NOMO-1 (cell line): ENCODE measurements at regions not wholly inside any gene's neighbourhood (a gene's known extent, or its start where the extent isn't known, plus 50 kb on each side); places are given as distances from the start of the nearest gene placed in this dataset.

ENCODE experiments used
- DNase-seq, 2 experiments: peaks; one replicate each; lab custom pipeline; 2025; ENCODE audit not compliant: unreplicated experiment in 2 of 2; lab: John Stamatoyannopoulos, UW

DNA sequence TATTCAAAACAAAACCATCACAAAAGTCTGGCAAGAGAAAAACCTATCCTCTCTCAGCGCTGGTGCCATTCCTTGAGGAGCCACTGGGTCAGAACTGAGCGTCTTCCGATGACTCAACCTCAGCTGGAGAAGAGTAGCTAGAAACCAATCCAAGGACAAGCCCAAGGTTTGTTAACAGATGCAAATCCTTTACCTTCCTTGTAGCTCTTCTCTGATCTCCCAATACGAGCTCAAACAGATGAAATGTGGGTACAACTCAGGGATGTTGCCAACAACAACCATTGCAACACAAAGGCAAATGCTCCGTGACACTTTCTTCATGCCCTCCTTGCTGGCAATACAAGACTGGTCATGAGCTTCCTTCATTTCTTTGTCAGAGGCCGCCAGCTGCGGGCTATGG, 337.1 kb downstream of the SIPA1L2 start:
- DNase-seq = peak in 1 of 2 experiments; percentile 65

DNA sequence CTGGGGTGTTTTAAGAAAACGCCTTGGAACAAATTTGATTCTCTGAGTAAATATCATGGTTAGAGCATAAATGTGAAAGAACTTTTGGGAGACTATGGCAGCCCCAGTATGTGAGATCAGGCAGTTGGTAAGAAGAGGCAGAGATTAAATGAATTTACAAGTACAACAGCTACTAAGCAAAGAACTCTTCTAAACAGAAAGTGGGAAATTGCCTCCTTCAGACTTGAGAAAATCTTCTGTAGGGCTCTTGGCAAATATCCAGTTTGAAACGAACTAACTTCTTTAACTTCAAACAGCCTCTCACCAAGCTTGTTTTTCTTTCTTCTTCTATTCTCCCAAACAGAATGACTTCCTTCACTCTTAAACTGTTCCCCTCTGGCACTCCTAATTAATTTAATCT, 337.7 kb downstream of the SIPA1L2 start:
- no peak for DNase-seq

DNA sequence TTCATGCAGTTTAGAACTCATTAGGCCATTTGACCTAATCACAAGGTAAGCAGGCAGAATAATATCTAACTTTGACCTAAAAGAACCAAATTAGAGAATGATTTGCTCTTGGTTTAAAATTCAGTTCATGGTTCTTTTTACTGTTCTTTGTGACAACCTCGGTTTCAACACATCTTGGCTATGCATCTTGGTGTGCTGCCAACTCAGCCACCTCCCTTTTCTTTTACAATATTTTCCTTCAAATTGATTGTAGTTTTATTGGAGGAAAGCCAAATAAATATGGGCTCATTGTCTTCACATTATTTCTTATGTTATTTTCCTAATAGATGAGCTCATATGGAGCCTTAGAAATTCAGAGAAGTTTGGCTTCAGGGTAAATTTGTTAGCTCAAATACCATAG, 338.3 kb downstream of the SIPA1L2 start:
- no peak for DNase-seq

DNA sequence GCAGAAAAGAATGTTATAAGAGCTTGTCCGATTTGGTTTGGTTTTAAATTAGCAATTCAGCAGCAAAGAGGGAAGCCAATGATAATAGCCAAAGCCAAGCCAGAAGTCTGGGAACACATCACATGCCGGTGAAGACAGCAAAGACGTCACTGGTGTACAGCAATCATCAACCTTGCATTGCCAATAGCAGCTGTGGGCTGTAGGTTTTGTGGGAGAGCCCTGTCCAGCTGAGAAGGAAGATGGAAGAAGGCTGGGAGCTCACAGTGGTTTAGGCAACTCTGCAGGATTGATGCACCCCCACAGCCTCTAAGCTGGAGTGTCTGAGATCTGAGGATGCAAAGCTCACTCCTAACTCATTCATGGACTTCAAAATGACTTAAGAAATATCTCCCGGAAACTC, 338.7 kb downstream of the SIPA1L2 start:
- no peak for DNase-seq

DNA sequence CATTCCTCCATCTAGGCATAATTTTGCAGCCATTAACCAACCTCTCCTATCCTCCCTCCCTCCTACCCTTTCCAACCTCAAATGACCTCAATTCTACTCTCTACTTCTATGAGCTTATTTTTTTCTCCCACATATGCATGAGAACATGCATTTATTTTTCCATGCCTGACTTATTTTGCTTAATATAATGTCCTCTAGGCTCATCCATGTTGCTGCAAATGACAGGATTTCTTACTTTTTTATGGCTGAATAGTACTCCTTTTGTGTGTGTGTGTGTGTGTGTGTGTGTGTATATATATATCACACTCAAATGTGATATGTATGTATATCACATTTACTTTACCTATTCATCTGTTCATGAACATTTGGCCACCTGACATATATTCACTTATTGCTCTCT, 339.4 kb downstream of the SIPA1L2 start:
- no peak for DNase-seq

DNA sequence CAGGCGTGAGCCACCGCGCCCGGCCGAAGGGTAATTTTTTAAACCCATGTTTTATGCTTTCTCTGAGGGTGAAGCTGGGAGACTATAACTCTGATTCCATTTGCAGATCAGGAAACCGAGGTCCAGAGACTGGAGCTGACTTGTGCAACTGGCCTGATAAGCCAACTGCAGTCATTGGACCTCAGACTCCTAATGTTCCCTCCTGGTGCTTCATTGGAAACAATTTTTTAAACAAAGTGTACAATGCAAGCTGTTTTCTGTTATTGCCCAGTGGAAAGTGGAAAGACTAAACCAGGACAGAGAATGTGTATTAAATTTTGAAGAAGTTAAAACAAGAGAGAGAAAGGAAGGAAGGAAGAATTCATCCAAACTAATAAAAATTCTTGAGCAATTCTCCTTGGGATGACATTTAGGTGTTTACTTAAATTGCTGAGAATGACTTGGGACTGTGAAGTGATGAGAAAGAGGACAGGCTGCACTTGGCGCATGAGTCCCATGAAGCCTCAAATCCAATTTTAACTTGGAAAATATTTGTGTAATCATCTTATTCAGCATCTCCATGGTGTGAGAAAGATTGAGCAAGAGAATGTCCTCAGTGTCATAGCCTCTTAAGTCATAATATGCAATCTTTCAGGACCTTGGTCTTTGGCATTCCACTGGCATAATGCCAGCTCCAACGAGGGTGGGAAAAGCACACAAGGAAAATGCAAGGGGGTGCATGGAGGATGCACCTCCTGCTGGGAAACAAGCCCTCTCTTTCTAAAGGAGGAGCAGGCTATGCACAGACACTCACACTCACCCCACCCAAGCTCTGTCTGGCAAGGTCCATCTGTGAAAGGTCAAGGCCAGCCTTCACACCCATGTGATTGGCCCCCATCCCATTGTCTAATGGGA, 342.0 kb downstream of the SIPA1L2 start:
- DNase-seq = no peak

DNA sequence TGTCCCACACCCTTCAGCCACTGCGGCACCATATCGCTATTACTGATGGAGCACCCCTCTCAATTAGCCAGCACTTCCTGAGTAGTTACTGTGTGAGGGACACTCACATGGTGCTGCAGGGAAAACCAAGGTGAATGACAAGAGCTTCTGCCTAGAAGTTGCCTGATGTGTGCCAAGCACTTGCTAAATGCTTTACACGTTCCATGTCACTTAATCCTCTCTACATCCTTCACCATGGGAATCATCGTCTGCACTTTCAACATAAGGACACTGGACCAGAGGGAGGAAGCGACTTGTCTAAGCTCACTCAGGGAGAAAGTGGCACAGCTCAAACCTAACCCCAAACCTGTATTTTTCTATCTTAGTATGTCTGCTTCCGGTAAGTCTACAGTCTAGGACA, 344.8 kb downstream of the SIPA1L2 start:
- DNase-seq = no peak

DNA sequence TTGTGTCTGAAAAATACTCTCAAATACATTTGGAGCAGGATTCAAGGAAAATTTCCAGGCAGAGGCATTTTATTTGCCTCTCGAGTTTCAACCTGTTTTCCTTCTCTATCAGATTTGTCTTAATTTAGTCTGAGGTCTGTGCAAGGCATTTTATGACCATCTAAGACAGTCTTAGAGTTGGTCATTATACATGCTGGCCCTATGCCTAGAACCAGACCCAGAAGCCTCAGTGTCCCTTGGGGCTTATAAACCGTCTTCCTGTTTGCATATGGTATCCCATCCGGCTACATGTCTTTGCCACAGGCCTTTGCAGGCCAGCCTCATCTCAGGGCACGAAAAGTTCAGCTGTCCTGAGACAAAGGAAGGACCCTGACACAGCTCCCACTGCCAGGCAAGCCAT, 346.1 kb downstream of the SIPA1L2 start:
- no peak for DNase-seq

DNA sequence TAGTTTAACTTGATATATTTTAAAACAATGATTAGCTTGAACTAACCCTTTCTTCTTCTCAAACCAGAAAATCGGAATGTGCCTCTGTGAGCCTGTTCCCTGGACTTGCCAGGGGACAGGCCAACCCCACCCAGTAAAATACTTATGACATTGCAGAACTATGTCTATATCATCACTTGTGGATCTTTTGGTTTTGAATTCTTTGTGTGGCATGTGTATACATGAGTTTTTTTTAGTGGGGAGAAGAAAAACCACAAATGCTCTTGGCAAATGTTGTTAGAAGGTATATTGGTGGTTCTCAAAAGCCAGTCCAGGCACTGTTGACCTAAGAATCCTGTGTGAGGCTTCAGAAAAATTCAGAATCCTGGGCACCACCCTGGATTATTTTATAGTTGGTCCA, 347.4 kb downstream of the SIPA1L2 start:
- no peak for DNase-seq

DNA sequence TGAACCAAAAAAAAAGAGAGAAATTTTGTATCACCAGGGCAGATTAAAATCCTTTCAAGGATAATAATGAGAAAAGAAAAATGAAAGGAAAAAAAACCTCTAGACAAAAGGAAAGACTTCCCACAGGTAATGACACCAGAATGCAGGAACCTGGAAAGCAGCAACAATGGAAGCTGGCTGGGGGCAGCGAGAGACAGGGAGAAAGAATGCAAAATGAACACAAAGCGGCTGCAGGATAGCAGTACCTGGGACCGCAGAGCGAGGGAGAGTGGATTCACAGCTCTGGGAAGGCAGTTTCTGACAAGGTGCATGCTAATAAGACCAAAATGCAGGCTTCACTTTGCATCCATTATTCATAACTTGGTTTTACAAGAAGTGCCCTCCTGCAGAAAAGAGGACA, 349.0 kb downstream of the SIPA1L2 start:
- no peak for DNase-seq

DNA sequence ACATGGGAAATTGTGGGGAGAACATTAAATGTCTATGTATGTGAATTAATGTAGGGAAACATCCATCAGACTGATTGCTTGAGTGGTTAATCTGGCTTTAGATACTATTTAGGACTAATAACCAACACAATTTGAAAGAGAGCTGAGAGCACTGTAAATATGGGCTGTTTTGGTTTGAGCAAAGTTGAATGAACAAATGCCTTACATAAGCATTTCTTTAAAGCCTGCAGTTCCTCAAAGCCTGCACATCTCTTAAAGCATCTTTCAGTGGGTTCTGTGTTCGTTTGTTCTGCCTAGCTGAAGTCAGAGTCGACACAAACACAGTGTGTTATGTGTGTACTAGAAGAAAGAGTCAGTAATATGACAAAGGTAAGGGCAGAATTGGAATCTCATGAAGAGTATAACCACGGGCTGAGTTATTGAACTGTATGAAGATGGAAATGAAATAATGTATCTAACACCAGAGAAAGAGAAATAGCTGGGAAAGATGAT, 350.0 kb downstream of the SIPA1L2 start:
- no peak for DNase-seq

DNA sequence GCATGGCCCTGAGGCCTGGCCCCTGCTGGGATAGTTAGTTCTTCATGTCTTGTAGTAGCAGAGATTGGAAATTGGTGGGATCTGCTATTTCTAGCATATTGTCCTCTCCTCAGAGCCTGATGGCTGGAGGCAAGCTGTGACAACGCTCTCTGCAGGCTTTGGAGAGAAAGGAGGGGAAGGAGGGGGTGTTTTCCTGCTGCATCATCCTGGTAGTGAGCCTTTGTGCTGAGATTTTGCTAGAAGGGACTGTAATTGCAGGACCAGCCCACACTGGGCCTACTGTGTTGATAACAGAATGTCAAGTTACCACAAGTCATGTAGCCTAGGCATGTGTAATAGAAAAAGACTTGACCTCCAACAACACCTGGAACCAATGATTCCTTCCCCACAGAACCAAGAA, 351.0 kb downstream of the SIPA1L2 start:
- no peak for DNase-seq

DNA sequence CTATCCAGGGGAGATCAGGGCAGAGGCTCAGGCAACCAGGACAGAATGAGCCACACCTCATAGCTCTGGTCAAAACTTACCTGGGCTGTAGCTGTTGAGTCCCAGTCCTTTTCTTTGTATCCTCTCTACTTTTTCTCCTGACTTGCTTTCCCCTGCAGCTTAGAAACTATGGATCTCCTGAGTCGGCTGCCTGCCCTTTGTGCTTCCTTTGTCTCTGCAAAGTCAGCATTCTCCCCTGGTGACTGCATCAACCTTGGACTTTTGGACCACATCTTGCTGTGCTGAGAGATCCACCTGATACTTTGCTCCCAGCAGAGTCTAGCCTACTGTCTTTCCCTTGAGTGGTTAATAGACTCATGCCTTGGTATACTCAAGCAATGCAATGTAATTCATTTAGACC, 353.3 kb downstream of the SIPA1L2 start:
- DNase-seq = no peak

DNA sequence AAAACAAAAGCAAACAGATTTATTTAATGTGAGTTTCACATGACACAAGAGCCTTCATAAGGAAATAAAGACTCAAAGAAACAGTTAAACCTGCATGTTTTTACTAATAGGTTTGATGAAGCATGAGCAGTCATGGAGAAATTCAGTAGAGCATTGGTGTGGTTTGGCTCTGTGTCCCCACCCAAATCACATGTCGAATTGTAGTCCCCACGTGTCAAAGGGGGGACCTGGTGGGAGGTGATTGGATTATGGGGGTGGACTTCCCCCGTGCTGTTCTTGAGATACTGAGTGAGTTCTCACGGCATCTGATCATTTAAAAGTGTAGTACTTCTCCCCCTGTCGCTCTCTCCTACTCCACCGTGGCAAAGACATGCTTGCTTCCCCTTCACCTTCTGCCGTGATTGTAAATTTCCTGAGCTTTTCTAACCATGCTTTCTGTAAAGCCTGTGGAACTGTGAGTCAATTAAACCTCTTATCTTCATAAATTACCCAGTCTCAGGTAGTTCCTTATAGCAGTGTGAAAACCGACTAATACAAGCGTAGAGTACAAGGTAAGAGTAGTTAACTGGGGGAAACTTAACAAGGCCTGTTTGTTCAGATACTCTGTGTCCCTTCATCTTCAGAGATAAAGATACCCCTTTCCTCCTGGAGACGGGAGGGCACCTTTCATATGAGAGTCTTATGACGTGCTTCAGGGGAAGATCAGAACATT, 354.8 kb downstream of the SIPA1L2 start:
- DNase-seq = no peak

DNA sequence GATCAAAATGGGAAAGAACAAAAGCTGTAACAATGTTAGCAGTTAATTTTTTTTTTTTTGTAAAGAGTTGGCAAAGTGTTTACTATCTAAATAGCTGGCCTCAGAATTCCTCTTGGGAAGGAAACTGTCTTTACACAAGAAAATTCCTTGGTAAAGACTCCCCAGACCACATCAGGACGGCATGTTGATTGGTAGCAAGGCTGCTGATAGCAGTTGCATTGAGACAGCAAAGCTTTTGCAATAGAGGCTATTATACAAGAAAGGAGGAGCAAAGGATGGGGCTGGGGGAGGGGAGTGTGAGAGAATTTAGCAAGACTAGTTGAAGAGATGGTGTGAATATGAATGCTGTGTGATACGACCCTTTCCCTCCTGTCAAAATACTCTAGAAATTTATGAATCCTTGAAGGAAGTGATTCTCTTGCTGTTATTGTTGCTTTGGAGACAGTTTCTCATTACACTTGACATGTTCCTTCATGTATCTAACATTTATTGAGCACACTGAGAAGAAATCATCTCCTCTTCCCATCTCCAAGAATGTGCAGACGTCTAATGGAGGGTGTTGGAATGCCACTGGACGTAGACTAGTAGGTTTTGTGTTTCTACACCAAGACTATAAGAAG, 355.6 kb downstream of the SIPA1L2 start:
- DNase-seq = peak; percentile 27 to 33

DNA sequence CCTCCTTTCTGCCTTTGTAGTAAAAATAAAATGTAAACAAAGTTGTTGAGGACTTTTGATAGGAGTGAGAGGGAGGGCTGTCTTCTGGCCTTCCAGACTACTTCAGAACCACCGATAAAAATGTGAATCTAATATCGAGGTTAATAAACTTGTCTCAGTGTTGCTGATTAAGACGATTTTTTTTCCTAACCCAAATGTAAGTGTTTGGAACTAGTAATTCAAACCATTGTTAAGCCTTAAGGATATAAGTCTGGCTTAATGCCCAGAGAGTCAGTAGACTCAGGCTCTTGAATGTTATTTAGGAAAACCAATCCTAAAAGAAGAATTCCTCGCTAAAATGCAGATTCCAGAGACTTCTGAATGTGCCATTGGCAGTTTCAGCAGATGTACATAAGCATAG, 356.9 kb downstream of the SIPA1L2 start:
- no peak for DNase-seq

DNA sequence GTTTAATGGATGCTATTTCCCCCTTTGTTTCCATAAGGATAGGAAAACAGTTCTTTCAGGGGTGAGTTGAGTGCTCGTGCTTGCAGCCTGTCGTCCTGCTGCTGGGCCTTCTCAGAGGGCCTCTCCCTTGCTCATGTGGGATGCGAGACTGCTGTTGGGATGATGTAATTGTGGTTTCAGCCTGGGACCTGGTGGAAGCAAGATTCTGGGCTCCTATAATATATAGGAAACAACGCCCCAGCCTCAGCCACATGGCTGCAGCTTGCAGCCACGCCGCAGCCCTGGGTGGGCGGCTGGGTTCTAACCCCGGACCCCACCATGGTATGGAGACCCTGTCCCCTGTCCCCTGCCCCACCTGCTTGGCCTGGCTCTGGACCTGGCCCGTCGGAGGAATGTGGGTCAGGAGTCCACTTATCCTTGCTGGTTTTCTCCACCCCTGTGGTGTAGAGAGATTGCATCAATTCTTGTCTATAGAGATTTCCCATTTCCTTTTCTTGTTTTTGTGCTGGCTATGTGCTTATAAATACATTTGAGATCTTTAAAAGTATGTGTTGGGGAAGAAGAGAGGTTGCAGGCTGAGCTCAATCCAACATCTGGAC, 357.8 kb downstream of the SIPA1L2 start:
- DNase-seq = peak; percentile 34 to 53

DNA sequence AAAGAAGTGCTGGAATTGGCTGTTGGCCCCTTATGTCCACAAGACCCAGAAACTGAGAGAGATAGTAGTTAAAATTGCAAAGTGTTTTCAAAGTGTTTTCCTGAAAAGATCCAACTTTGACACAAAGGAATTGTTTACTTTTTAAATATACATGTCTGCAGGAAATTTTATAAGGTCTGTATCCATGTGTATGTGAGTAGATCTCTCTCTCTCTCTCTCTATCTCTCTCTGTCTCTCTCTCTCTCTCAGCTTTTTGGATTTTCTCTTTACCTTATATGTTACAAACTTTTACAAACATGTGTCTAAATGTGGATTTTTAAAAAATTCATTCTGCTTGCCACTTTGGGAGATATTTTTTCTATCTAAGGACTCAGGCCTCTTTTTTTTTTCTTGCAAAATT, 358.6 kb downstream of the SIPA1L2 start:
- no peak for DNase-seq

DNA sequence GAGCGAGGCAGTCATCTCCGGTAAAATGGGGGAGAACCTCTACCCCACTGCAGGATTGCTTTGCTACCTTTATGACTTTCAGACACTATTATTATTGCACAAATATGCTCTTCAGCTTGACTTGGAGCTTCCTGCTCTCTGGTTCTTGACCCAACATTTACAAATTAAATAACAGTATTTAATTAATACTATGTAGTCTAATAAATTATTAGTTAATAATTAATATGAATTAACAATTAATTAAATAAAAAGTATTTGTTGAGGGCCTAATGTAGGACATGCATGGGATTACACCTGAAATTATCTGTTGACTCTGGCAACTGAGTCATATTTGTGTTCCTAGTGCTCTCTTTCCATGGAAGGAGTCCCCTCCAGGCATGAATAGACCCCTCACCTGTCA, 359.9 kb downstream of the SIPA1L2 start:
- DNase-seq = no peak

DNA sequence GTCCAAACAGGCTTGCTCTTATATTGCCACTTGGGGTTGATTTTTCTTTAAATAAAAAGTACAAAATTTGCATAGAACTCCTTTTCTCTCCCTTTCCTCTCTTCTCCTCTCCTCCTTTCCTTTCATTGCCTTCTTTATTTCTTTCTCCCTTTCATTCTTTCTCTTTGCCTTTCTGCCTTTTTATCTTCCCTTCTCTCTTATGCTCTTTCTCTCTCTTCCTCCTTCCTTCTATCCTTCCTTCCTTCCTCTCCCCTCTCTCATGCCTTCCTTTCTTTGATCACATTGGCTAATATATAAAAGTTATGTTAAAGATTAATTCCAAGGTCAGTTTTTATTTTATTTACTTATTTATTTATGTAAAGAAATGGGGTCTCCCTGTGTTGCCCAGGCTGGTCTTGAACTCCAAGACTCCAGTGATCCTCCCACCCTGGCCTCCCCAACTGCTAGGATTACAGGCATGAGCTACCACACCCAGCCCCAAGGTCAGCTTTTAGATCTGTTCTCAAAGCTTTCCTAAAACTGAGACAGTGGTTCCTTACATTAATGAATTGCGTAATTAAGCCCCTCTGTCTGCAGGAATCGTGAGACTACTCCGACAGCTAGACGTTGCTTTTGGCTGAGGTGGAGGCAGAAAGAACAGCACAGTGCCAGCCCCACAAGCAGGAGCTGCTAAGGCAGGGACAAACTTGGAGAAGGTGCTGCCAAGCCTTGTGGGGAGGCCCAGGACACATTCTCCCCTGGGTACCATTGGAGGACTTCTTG, 361.9 kb downstream of the SIPA1L2 start:
- no peak for DNase-seq
